Mesendoderm (in vitro differentiated cells): ENCODE measurements at regions not wholly inside any gene's neighbourhood (a gene's known extent, or its start where the extent isn't known, plus 50 kb on each side); places are given as distances from the start of the nearest gene placed in this dataset.
"Not testable (repeated sequence)": the region's sequence is repeated elsewhere in the genome, so short reads cannot be mapped to it uniquely, and the experiment has no call there.

Source experiments
- DNase-seq: peaks from one replicate; pipeline ENCODE4 v3.0.0; 2013
- H2AK5ac ChIP-seq: 2 replicates; pipeline ENCODE4 v1.6.1; 2013; ENCODE audit warnings: low read length, inconsistent platforms
- H2BK120ac ChIP-seq: 2 replicates; pipeline ENCODE4 v1.6.1; 2013; ENCODE audit warnings: low read depth, mild to moderate bottlenecking, low read length, moderate library complexity, mixed read lengths
- H2BK15ac ChIP-seq: replicated peaks from 2 replicates; pipeline ENCODE4 v1.6.1; 2013; ENCODE audit warnings: low read depth, mild to moderate bottlenecking, moderate library complexity
- H2BK5ac ChIP-seq: 2 replicates; pipeline ENCODE4 v1.6.1; 2013; ENCODE audit warnings: low read length, inconsistent platforms
- H3K18ac ChIP-seq: 2 replicates; pipeline ENCODE4 v1.6.1; 2013; ENCODE audit warnings: mild to moderate bottlenecking, low read length, mixed read lengths
- H3K23ac ChIP-seq: one replicate; pipeline ENCODE4 v1.6.1; 2013; ENCODE audit warnings: low read length
- H3K27ac ChIP-seq: 2 replicates; pipeline ENCODE4 v1.5.1; 2013; ENCODE audit warnings: low read depth, mild to moderate bottlenecking, inconsistent platforms, low read length, moderate library complexity
- H3K27me3 ChIP-seq: 2 replicates; pipeline ENCODE4 v1.6.1; 2013; ENCODE audit warnings: low read length, control low read depth, mild to moderate bottlenecking, inconsistent platforms; ENCODE audit not compliant: insufficient read depth, poor library complexity
- H3K36me3 ChIP-seq: 2 replicates; pipeline ENCODE4 v1.6.1; 2013; ENCODE audit warnings: low read length, inconsistent platforms; ENCODE audit not compliant: control insufficient read depth, insufficient read depth
- H3K4ac ChIP-seq: one replicate; pipeline ENCODE4 v1.6.1; 2013; ENCODE audit warnings: low read depth, mild to moderate bottlenecking, low read length, moderate library complexity
- H3K4me1 ChIP-seq: 2 replicates; pipeline ENCODE4 v1.6.1; 2013; ENCODE audit warnings: low read depth, low read length, inconsistent platforms; ENCODE audit not compliant: control insufficient read depth
- H3K4me2 ChIP-seq: 2 replicates; pipeline ENCODE4 v1.6.1; 2013; ENCODE audit warnings: low read length
- H3K4me3 ChIP-seq: 2 replicates; pipeline ENCODE4 v1.5.1; 2013; ENCODE audit warnings: mild to moderate bottlenecking, low read length
- H3K56ac ChIP-seq: one replicate; pipeline ENCODE4 v1.6.1; 2013; ENCODE audit warnings: low read length
- H3K79me1 ChIP-seq: 2 replicates; pipeline ENCODE4 v1.6.1; 2013; ENCODE audit warnings: low read length, inconsistent platforms
- H3K79me2 ChIP-seq: 2 replicates; pipeline ENCODE4 v1.6.1; 2013; ENCODE audit warnings: mild to moderate bottlenecking, low read length; ENCODE audit not compliant: control insufficient read depth, insufficient read depth
- H3K9ac ChIP-seq: 2 replicates; pipeline ENCODE4 v1.6.1; 2013; ENCODE audit warnings: low read length, inconsistent platforms
- H4K5ac ChIP-seq: one replicate; pipeline ENCODE4 v1.6.1; 2013; ENCODE audit warnings: low read length
- H4K8ac ChIP-seq: one replicate; pipeline ENCODE4 v1.6.1; 2013; ENCODE audit warnings: low read depth, mild to moderate bottlenecking, control low read depth, low read length, moderate library complexity
- WGBS: extraction: QIAGEN DNeasy Blood & Tissue Kit; methylation state at CpG from one replicate; pipeline ENCODE4 v1.1.7; 2013; ENCODE audit warnings: low lambda C conversion rate, missing lambda C conversion rate; ENCODE audit not compliant: insufficient coverage; ENCODE audit errors: extremely low coverage; 5-methylcytosine and 5-hydroxymethylcytosine counted together

DNA sequence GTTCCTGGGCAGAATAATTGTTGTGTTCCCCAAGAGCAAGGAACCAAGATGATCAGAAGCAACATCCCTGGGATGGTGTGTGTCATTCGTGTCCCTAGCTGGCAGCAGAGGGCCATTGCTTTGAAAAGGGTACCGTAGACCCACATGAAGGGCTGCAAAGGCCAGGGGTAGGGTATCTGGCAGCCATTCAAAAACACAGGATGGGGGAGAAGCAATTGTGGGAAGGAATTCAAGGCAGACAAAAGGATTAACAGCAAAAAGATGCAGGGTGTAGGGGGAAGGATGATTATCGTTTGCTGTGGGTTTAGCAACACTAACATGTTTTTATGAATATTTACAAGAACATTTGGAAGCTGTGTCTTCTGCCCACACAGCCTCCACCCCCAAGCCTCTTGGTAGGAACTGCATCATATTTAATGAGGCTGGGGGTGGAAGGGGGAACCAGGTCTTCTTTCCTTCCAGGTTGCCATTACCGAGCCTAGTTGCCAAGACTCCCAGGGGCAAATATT lies 169.0 kb upstream of the G2E3 start:
- H3K79me2 ChIP-seq, result no peaks in the 10 kb centered on the region
- peak; percentile 8 for DNase-seq
- no peaks in the 10 kb centered on the region for H3K79me1 ChIP-seq
- H3K27me3 ChIP-seq, result no peaks in the 10 kb centered on the region
- H3K56ac ChIP-seq, result no peak overlapping the region
- H3K27ac ChIP-seq, result no peak overlapping the region
- H2BK5ac ChIP-seq, result no peak overlapping the region
- H4K8ac ChIP-seq, result no peak overlapping the region
- H3K9ac ChIP-seq, result no peak overlapping the region
- no peak overlapping the region for H2BK15ac ChIP-seq
- no peak overlapping the region for H3K4me2 ChIP-seq
- H3K4ac ChIP-seq, result no peak overlapping the region
- H3K18ac ChIP-seq, result no peak overlapping the region
- H3K36me3 ChIP-seq, result no peaks in the 10 kb centered on the region
- no peak overlapping the region for H3K4me3 ChIP-seq
- H3K4me1 ChIP-seq, result no peaks in the 10 kb centered on the region
- no peak overlapping the region for H2AK5ac ChIP-seq
- no peak overlapping the region for H4K5ac ChIP-seq
- no peak overlapping the region for H3K23ac ChIP-seq
- H2BK120ac ChIP-seq, result no peak overlapping the region
- WGBS, result no CpG with 5 or more reads among the region's 4 CpGs

DNA sequence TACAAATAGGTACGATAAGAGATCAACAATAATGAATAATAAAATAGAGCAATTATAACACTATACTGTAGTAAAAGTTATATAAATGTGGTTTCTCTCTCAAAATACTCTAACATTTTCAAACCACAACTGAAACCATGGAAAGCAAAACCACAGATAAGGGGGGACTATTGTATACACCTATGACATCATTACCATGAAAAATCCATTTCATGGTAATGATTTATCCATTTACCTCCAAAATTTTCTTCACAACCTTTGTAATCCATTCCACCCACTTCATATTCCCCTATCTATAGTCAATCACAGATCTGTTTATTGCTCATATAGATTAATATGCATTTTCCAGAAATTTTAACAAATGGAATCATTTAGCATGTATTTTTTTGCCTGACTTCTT lies 163.9 kb upstream of the G2E3 start:
- no peaks in the 10 kb centered on the region for H3K4me1 ChIP-seq
- H2BK5ac ChIP-seq, result no peak overlapping the region
- no peak for DNase-seq
- H4K8ac ChIP-seq, result no peak overlapping the region
- no peak overlapping the region for H2BK120ac ChIP-seq
- no peaks in the 10 kb centered on the region for H3K36me3 ChIP-seq
- no peaks in the 10 kb centered on the region for H3K79me2 ChIP-seq
- H4K5ac ChIP-seq, result no peak overlapping the region
- no peak overlapping the region for H3K9ac ChIP-seq
- no peak overlapping the region for H3K23ac ChIP-seq
- no CpG with 5 or more reads among the region's 1 CpG for WGBS
- H2AK5ac ChIP-seq, result no peak overlapping the region
- H3K56ac ChIP-seq, result no peak overlapping the region
- H3K79me1 ChIP-seq, result no peaks in the 10 kb centered on the region
- H3K4me2 ChIP-seq, result no peak overlapping the region
- H3K4ac ChIP-seq, result no peak overlapping the region
- no peak overlapping the region for H3K18ac ChIP-seq
- no peak overlapping the region for H3K4me3 ChIP-seq
- no peaks in the 10 kb centered on the region for H3K27me3 ChIP-seq
- no peak overlapping the region for H3K27ac ChIP-seq
- H2BK15ac ChIP-seq, result no peak overlapping the region

DNA sequence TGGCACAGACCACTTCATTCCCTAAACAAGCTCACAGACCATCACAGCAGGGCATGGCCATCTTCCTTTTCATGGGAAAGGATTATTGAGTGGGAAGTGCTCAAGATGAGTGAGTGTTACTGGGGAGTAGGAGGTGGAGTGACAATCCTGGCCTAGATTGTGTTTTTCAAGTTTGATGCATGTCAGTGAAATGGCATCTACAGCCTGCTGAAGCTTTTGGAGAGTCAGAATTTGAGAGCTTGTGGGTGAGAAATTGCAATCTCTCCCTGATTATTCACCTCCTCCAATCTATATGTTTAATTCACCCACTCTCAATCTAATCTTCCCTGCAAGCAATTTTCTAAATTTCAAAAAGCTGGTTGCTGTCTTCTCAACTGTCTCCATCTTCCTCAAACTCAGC lies 156.1 kb upstream of the G2E3 start:
- no peak overlapping the region for H3K4me3 ChIP-seq
- no peak overlapping the region for H3K27ac ChIP-seq
- no peak overlapping the region for H3K56ac ChIP-seq
- H2AK5ac ChIP-seq, result no peak overlapping the region
- H3K23ac ChIP-seq, result no peak overlapping the region
- H3K36me3 ChIP-seq, result no peaks in the 10 kb centered on the region
- H2BK120ac ChIP-seq, result no peak overlapping the region
- no peak overlapping the region for H3K9ac ChIP-seq
- H2BK5ac ChIP-seq, result no peak overlapping the region
- H3K79me1 ChIP-seq, result no peaks in the 10 kb centered on the region
- no peak overlapping the region for H3K4ac ChIP-seq
- DNase-seq, result no peak
- H4K5ac ChIP-seq, result no peak overlapping the region
- no peaks in the 10 kb centered on the region for H3K79me2 ChIP-seq
- H3K4me2 ChIP-seq, result no peak overlapping the region
- no peak overlapping the region for H4K8ac ChIP-seq
- peaks cover 2% of the 10 kb centered on the region for H3K27me3 ChIP-seq
- H3K18ac ChIP-seq, result no peak overlapping the region
- no peaks in the 10 kb centered on the region for H3K4me1 ChIP-seq
- H2BK15ac ChIP-seq, result no peak overlapping the region

DNA sequence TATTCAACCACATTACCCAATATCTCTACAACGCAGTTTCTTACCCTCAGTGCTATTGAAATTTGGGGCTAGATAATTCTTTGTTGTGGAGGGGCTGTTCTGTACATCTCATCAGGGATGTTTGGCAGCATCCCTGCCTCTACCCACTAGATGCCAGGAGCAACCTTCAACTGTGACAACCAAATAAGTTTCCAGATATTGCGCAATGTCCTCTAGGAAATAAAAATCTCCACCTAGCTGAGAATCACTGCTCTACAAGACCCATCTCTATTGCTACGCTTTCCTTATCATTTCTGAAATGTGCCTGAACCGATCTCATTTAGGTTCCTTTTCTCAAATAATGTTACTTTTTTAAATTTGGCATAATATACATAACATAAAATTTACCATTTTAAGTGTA lies 155.2 kb upstream of the G2E3 start:
- DNase-seq, result no peak
- no peak overlapping the region for H2BK120ac ChIP-seq
- H3K36me3 ChIP-seq, result no peaks in the 10 kb centered on the region
- no peak overlapping the region for H4K8ac ChIP-seq
- no peak overlapping the region for H3K23ac ChIP-seq
- no peak overlapping the region for H2AK5ac ChIP-seq
- H3K4me2 ChIP-seq, result no peak overlapping the region
- no peak overlapping the region for H3K9ac ChIP-seq
- H2BK15ac ChIP-seq, result no peak overlapping the region
- H3K4me3 ChIP-seq, result no peak overlapping the region
- WGBS, result 100% methylated on average over 1 of the region's 4 CpGs
- no peak overlapping the region for H3K56ac ChIP-seq
- H3K79me1 ChIP-seq, result no peaks in the 10 kb centered on the region
- no peak overlapping the region for H3K18ac ChIP-seq
- no peaks in the 10 kb centered on the region for H3K79me2 ChIP-seq
- peaks cover 2% of the 10 kb centered on the region for H3K27me3 ChIP-seq
- H4K5ac ChIP-seq, result no peak overlapping the region
- no peak overlapping the region for H2BK5ac ChIP-seq
- no peaks in the 10 kb centered on the region for H3K4me1 ChIP-seq
- no peak overlapping the region for H3K27ac ChIP-seq
- H3K4ac ChIP-seq, result no peak overlapping the region

GRCh38 chr14:30409508-30410015 lies 149.4 kb upstream of the G2E3 start:
- not testable (repeated sequence) for H2BK15ac ChIP-seq
- no CpG with 5 or more reads among the region's 2 CpGs for WGBS

DNA sequence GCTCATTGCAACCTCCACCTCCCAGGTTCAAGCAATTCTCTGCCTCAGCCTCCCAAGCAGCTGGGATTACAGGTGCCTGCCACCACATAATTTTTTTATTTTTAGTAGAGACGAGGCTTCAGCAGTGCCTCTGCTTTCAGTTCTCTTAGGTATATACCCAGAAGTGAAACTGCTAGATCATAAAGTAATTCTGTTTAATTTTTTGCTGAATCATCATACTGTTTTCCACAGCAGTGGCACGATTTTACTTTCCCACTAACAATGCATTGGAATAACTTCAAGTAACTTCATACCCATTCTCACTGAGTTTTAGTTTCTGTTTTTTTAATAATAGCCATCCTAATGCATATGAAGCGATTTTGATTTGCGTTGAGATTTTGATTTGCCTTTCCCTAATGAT lies 148.0 kb upstream of the G2E3 start:
- no peak overlapping the region for H2BK15ac ChIP-seq
- H3K4me1 ChIP-seq, result no peaks in the 10 kb centered on the region
- H3K18ac ChIP-seq, result no peak overlapping the region
- H3K9ac ChIP-seq, result no peak overlapping the region
- no peak overlapping the region for H3K4me3 ChIP-seq
- no peaks in the 10 kb centered on the region for H3K27me3 ChIP-seq
- WGBS, result no CpG with 5 or more reads among the region's 4 CpGs
- H3K56ac ChIP-seq, result no peak overlapping the region
- no peak overlapping the region for H4K8ac ChIP-seq
- H2AK5ac ChIP-seq, result no peak overlapping the region
- no peak overlapping the region for H2BK5ac ChIP-seq
- no peak for DNase-seq
- H3K27ac ChIP-seq, result no peak overlapping the region
- H3K79me2 ChIP-seq, result no peaks in the 10 kb centered on the region
- no peak overlapping the region for H2BK120ac ChIP-seq
- no peak overlapping the region for H3K23ac ChIP-seq
- no peak overlapping the region for H4K5ac ChIP-seq
- no peaks in the 10 kb centered on the region for H3K79me1 ChIP-seq
- H3K4ac ChIP-seq, result no peak overlapping the region
- H3K4me2 ChIP-seq, result no peak overlapping the region
- no peaks in the 10 kb centered on the region for H3K36me3 ChIP-seq

More at GRCh38 chr14:30409508-30410015, 149.4 kb upstream of the G2E3 start:
- not testable (repeated sequence) for H3K18ac ChIP-seq, H4K5ac ChIP-seq, H3K79me1 ChIP-seq, H4K8ac ChIP-seq, H2BK5ac ChIP-seq, H3K27me3 ChIP-seq, H2AK5ac ChIP-seq, H3K4me3 ChIP-seq, H3K9ac ChIP-seq, H3K27ac ChIP-seq, DNase-seq, H3K36me3 ChIP-seq, H3K23ac ChIP-seq, H2BK120ac ChIP-seq, H3K79me2 ChIP-seq, H3K4me2 ChIP-seq, H3K4ac ChIP-seq, H3K4me1 ChIP-seq, H3K56ac ChIP-seq
